OCI-LY1 (cell line): ENCODE measurements at regions not wholly inside any gene's neighbourhood (a gene's known extent, or its start where the extent isn't known, plus 50 kb on each side); places are given as distances from the start of the nearest gene placed in this dataset.

ENCODE experiments used
- H2AFZ ChIP-seq: fragments of 200-600 bp; sonication (generic), shearing (Covaris generic); 2 replicates; pipeline ENCODE4 v1.6.0; 2014; ENCODE audit warnings: antibody characterized with exemption, mild to moderate bottlenecking, low read length
- H3F3A ChIP-seq: fragments of 200-600 bp; sonication (generic), shearing (Covaris generic); 2 replicates; pipeline ENCODE4 v1.6.0; 2014; ENCODE audit warnings: mild to moderate bottlenecking, antibody characterized with exemption, low read length, moderate library complexity; ENCODE audit not compliant: insufficient read depth
- H3K27ac ChIP-seq: fragments of 200-600 bp; sonication (generic); 2 replicates; pipeline ENCODE4 v1.5.1; 2014; ENCODE audit warnings: low read length, mixed run types, mild to moderate bottlenecking, low read depth; ENCODE audit not compliant: poor library complexity, severe bottlenecking
- H3K27me3 ChIP-seq: fragments of 200-600 bp; sonication (generic); 2 replicates; pipeline ENCODE4 v1.6.0; 2014; ENCODE audit warnings: antibody characterized with exemption, mild to moderate bottlenecking, low read length, moderate library complexity; ENCODE audit not compliant: insufficient read depth
- H3K36me3 ChIP-seq: fragments of 200-600 bp; sonication (generic); 2 replicates; pipeline ENCODE4 v1.6.1; 2014; ENCODE audit warnings: mild to moderate bottlenecking, antibody characterized with exemption, low read length, moderate library complexity, mixed read lengths; ENCODE audit not compliant: insufficient read depth
- H3K4me1 ChIP-seq: fragments of 200-600 bp; sonication (generic); 2 replicates; pipeline ENCODE4 v1.5.1; 2014; ENCODE audit warnings: mild to moderate bottlenecking, low read length, moderate library complexity; ENCODE audit not compliant: insufficient read depth, severe bottlenecking
- H3K4me2 ChIP-seq: fragments of 200-600 bp; sonication (generic), shearing (Covaris generic); 2 replicates; pipeline ENCODE4 v1.6.1; 2014; ENCODE audit warnings: low read length
- H3K4me3 ChIP-seq: fragments of 200-600 bp; sonication (generic); 2 replicates; pipeline ENCODE4 v1.5.1; 2014; ENCODE audit warnings: low read length, low read depth, mild to moderate bottlenecking, mixed read lengths; ENCODE audit not compliant: poor library complexity, severe bottlenecking
- H3K79me2 ChIP-seq: fragments of 200-600 bp; shearing (Covaris generic); 2 replicates; pipeline ENCODE4 v1.6.1; 2016; ENCODE audit warnings: mixed run types, low read length, mixed read lengths; ENCODE audit not compliant: insufficient read depth
- H3K9ac ChIP-seq: fragments of 200-600 bp; sonication (generic), shearing (Covaris generic); 2 replicates; pipeline ENCODE4 v1.6.1; 2014; ENCODE audit warnings: mild to moderate bottlenecking, low read length, mixed read lengths
- H3K9me2 ChIP-seq: fragments of 200-600 bp; sonication (generic), shearing (Covaris generic); 2 replicates; pipeline ENCODE4 v1.6.1; 2014; ENCODE audit warnings: low read depth, mild to moderate bottlenecking, low read length, mixed read lengths
- H3K9me3 ChIP-seq: fragments of 200-600 bp; shearing (Covaris generic); 2 replicates; pipeline ENCODE4 v1.6.1; 2014; ENCODE audit warnings: low read length, mixed read lengths
- H4K20me1 ChIP-seq: fragments of 200-600 bp; sonication (generic), shearing (Covaris generic); 2 replicates; pipeline ENCODE4 v1.6.0; 2016; ENCODE audit warnings: mild to moderate bottlenecking, low read length; ENCODE audit not compliant: insufficient read depth
- CTCF ChIP-seq: fragments of 200-600 bp; sonication (generic), shearing (Covaris generic); IDR thresholded peaks from 2 replicates; pipeline ENCODE4 v1.5.1; 2017; ENCODE audit warnings: mild to moderate bottlenecking, antibody characterized with exemption, low read length, moderate library complexity, mixed read lengths
- EZH2 ChIP-seq: fragments of 200-600 bp; sonication (generic), shearing (Covaris generic); IDR thresholded peaks from 2 replicates; pipeline ENCODE4 v1.8.0; 2017; ENCODE audit warnings: borderline replicate concordance, mixed run types, mild to moderate bottlenecking, antibody characterized with exemption, low read length, moderate library complexity, mixed read lengths

GRCh38 chr11:111067994-111068393 is 177.5 kb upstream of the POU2AF2 start:
- H3K27me3 ChIP-seq, result no peaks in the 10 kb centered on the region
- H2AFZ ChIP-seq, result no peak overlapping the region
- no peak for TF ChIP-seq EZH2
- no peak for TF ChIP-seq CTCF
- H3K36me3 ChIP-seq, result no peaks in the 10 kb centered on the region
- no peaks in the 10 kb centered on the region for H3K4me1 ChIP-seq
- H3K9ac ChIP-seq, result no peak overlapping the region
- no peak overlapping the region for H3K4me3 ChIP-seq
- H4K20me1 ChIP-seq, result no peaks in the 10 kb centered on the region
- no peaks in the 10 kb centered on the region for H3K9me2 ChIP-seq
- no peak overlapping the region for H3K27ac ChIP-seq
- no peaks in the 10 kb centered on the region for H3K79me2 ChIP-seq
- peaks cover 12% of the 10 kb centered on the region; the same call in 1 of the 2 replicates for H3K9me3 ChIP-seq
- H3K4me2 ChIP-seq, result no peak overlapping the region
- H3F3A ChIP-seq, result no peaks in the 10 kb centered on the region

GRCh38 chr11:111066846-111067245 is 178.7 kb upstream of the POU2AF2 start:
- Histone ChIP-seq H4K20me1 (no peaks in the 10 kb centered on the region), H3F3A (no peaks in the 10 kb centered on the region), H2AFZ (no peak overlapping the region), H3K4me3 (no peak overlapping the region), H3K4me1 (no peaks in the 10 kb centered on the region), H3K27me3 (no peaks in the 10 kb centered on the region), H3K9ac (no peak overlapping the region), H3K9me3 (peaks cover 12% of the 10 kb centered on the region; the same call in 1 of the 2 replicates), H3K36me3 (no peaks in the 10 kb centered on the region), H3K79me2 (no peaks in the 10 kb centered on the region), H3K4me2 (no peak overlapping the region), H3K9me2 (no peaks in the 10 kb centered on the region), H3K27ac (no peak overlapping the region)
- TF ChIP-seq EZH2 (no peak), CTCF (no peak)

GRCh38 chr11:111063726-111064517 is 181.6 kb upstream of the POU2AF2 start:
- H3K4me3 ChIP-seq, result no peak overlapping the region
- no peaks in the 10 kb centered on the region for H3K27me3 ChIP-seq
- H3K9me3 ChIP-seq, result peaks cover 12% of the 10 kb centered on the region; the same call in 1 of the 2 replicates
- H4K20me1 ChIP-seq, result no peaks in the 10 kb centered on the region
- no peak overlapping the region for H3K9ac ChIP-seq
- H3K4me1 ChIP-seq, result no peaks in the 10 kb centered on the region
- no peak overlapping the region for H3K27ac ChIP-seq
- H3K79me2 ChIP-seq, result no peaks in the 10 kb centered on the region
- H3F3A ChIP-seq, result no peaks in the 10 kb centered on the region
- H3K36me3 ChIP-seq, result no peaks in the 10 kb centered on the region
- no peak overlapping the region for H3K4me2 ChIP-seq
- no peaks in the 10 kb centered on the region for H3K9me2 ChIP-seq
- H2AFZ ChIP-seq, result no peak overlapping the region
- TF ChIP-seq EZH2, result no peak
- TF ChIP-seq CTCF, result no peak
